Cardiac fibroblast (primary cell): ENCODE measurements at regions not wholly inside any gene's neighbourhood (a gene's known extent, or its start where the extent isn't known, plus 50 kb on each side); places are given as distances from the start of the nearest gene placed in this dataset.

ENCODE experiments used
- DNase-seq, 2 donors: peaks; one replicate each; pipeline versions ENCODE4 v3.0.0 to v3.0.0-alpha.2; 2010; ENCODE audit warnings: low read depth in 2 of 2
- H3K4me3 ChIP-seq, 2 donors: replicated peaks in 1 of 2; 1 replicate in 1 of 2; 2 replicates in 1 of 2; pipeline ENCODE4 v1.5.1; 2011; ENCODE audit warnings: low read depth in 2 of 2, low read length in 2 of 2, mild to moderate bottlenecking in 2 of 2, moderate library complexity in 1 of 2
- CTCF ChIP-seq: IDR thresholded peaks from one replicate; pipeline ENCODE4 v1.5.1; 2011; ENCODE audit warnings: low read depth, mild to moderate bottlenecking, low read length, inconsistent platforms

- no peak for TF ChIP-seq CTCF
- H3K4me3 ChIP-seq, result no peak overlapping the region
- DNase-seq, result no peak
These were observed 125.5 kb upstream of the WWC1 start for GRCh38 chr5:168165977-168166376.

- no peak overlapping the region for H3K4me3 ChIP-seq
- DNase-seq, result no peak
- TF ChIP-seq CTCF, result no peak
These were observed 124.1 kb upstream of the WWC1 start for GRCh38 chr5:168167338-168167737.

- TF ChIP-seq CTCF, result no peak
- DNase-seq, result no peak
These were observed 122.3 kb upstream of the WWC1 start for GRCh38 chr5:168168978-168169698.

GRCh38 chr5:168169791-168170190, 121.7 kb upstream of the WWC1 start:
- DNase-seq, result no peak
- H3K4me3 ChIP-seq, result no peak overlapping the region
- TF ChIP-seq CTCF, result no peak

More at GRCh38 chr5:168168978-168169698, 122.3 kb upstream of the WWC1 start:
- H3K4me3 ChIP-seq, result no peak overlapping the region

GRCh38 chr5:168171901-168172759, 119.3 kb upstream of the WWC1 start:
- H3K4me3 ChIP-seq, result no peak overlapping the region
- no peak for DNase-seq
- TF ChIP-seq CTCF, result no peak

- TF ChIP-seq CTCF, result no peak
- DNase-seq, result no peak
These were observed 118.7 kb upstream of the WWC1 start for GRCh38 chr5:168172760-168173223.

More at GRCh38 chr5:168172760-168173223, 118.7 kb upstream of the WWC1 start:
- H3K4me3 ChIP-seq, result no peak overlapping the region
